K562 (cell line): ENCODE measurements at regions not wholly inside any gene's neighbourhood (a gene's known extent, or its start where the extent isn't known, plus 50 kb on each side); places are given as distances from the start of the nearest gene placed in this dataset.

Source experiments
- ATAC-seq: fragments of 200-7000 bp; cut with Tn5 transposase; 3 replicates; pipeline ENCODE4 v1.9.1; 2020; ENCODE audit warnings: moderate library complexity
- BruUV-seq: library from RNA; stranded (reverse); fragments of 400-500 nt; replicated peaks from 2 replicates; lab custom pipeline; 2021; lab: Mats Ljungman, UMichigan
- CTCF ChIA-PET: fragments of 300-600 bp; formaldehyde crosslinking; extraction: SDS; loops from one replicate; lab custom pipeline; 2021; ENCODE audit warnings: low intra/inter-chr PET ratio; lab: Yijun Ruan, JAX
- POLR2A ChIA-PET: fragments of 300-600, 350-650 bp; sonication (Branson Sonifier 250); formaldehyde crosslinking; extraction: SDS; loops from one replicate; lab custom pipeline; 2021; ENCODE audit warnings: antibody characterized with exemption, inconsistent platforms; lab: Yijun Ruan, JAX
- DNase-seq, 4 experiments: peaks; one replicate each; pipeline versions ENCODE4 v3.0.0 to v3.0.0-alpha.2; 2011 to 2018; ENCODE audit warnings: low spot score in 3 of 4, mixed read lengths in 3 of 4; ENCODE audit errors: extremely low read depth in 1 of 4
- FAIRE-seq: peaks from 2 replicates; lab custom pipeline; 2011; peaks lifted over from hg19 to GRCh38; lab: Jason Lieb, UNC
- H2AFZ ChIP-seq: 2 replicates; pipeline ENCODE4 v1.6.0; 2011; ENCODE audit warnings: low read depth, low read length, control low read depth, inconsistent platforms
- H3K27ac ChIP-seq: fragments of 200-600 bp; 3 replicates; pipeline ENCODE4 v1.8.0; 2011; ENCODE audit warnings: low read depth, mild to moderate bottlenecking, control low read depth, inconsistent platforms, low read length, moderate library complexity, mixed read lengths; ENCODE audit errors: extremely low read depth
- H3K27me3 ChIP-seq, 2 experiments: fragments of 300-600 bp in 1 of 2; 2 replicates in 1 of 2; 3 replicates in 1 of 2; pipeline versions ENCODE4 v1.6.0 to v1.8.0; 2011; ENCODE audit warnings: inconsistent platforms in 2 of 2, low read length in 2 of 2, mild to moderate bottlenecking in 1 of 2, mixed read lengths in 1 of 2, moderate library complexity in 1 of 2; ENCODE audit not compliant: control insufficient read depth in 2 of 2, insufficient read depth in 2 of 2
- H3K36me3 ChIP-seq: fragments of 300-600 bp; 3 replicates; pipeline ENCODE4 v1.8.0; 2011; ENCODE audit warnings: mild to moderate bottlenecking, low read length, inconsistent platforms; ENCODE audit not compliant: control insufficient read depth, insufficient read depth
- H3K4me1 ChIP-seq, 2 experiments: fragments of 200-600 bp in 1 of 2; replicated peaks in 1 of 2; 2 replicates in 1 of 2; 3 replicates in 1 of 2; pipeline versions ENCODE4 v1.5.1 to v1.8.0; 2011; ENCODE audit warnings: inconsistent platforms in 2 of 2, low read length in 2 of 2, mild to moderate bottlenecking in 1 of 2, mixed read lengths in 1 of 2, moderate library complexity in 1 of 2; ENCODE audit not compliant: control insufficient read depth in 2 of 2, insufficient read depth in 2 of 2
- H3K4me2 ChIP-seq: 2 replicates; pipeline ENCODE4 v1.6.1; 2011; ENCODE audit warnings: low read length, control low read depth, inconsistent platforms, mixed read lengths; ENCODE audit not compliant: insufficient read depth
- H3K4me3 ChIP-seq: fragments of 200-600 bp; sonication (generic), shearing (Covaris generic); 2 replicates; pipeline ENCODE4 v1.5.1; 2016; ENCODE audit warnings: control low read depth, inconsistent platforms
- H3K79me2 ChIP-seq: fragments of 200-600 bp; 3 replicates; pipeline ENCODE4 v1.8.0; 2011; ENCODE audit warnings: low read length, inconsistent platforms; ENCODE audit not compliant: control insufficient read depth, insufficient read depth
- H3K9ac ChIP-seq, 2 experiments: 2 replicates each; pipeline versions ENCODE4 v1.6.0 to v1.6.1; 2011; ENCODE audit warnings: low read depth in 2 of 2, low read length in 2 of 2, control low read depth in 1 of 2, inconsistent platforms in 1 of 2, mild to moderate bottlenecking in 1 of 2, mixed read lengths in 1 of 2; ENCODE audit not compliant: insufficient read depth in 1 of 2
- H3K9me1 ChIP-seq: one replicate; pipeline ENCODE4 v1.6.0; 2011; ENCODE audit warnings: inconsistent platforms, mild to moderate bottlenecking, low read length, moderate library complexity; ENCODE audit not compliant: control insufficient read depth, insufficient read depth
- H3K9me3 ChIP-seq: replicated peaks from 2 replicates; pipeline ENCODE4 v1.5.1; 2011; ENCODE audit warnings: low read depth, low read length, inconsistent platforms; ENCODE audit not compliant: control insufficient read depth, insufficient read depth
- H4K20me1 ChIP-seq: replicated peaks from 2 replicates; pipeline ENCODE4 v1.6.1; 2011; ENCODE audit warnings: low read length, inconsistent platforms, mixed read lengths; ENCODE audit not compliant: control insufficient read depth, insufficient read depth
- GATAD2A ChIP-seq: fragments of 450-650 bp; IDR thresholded peaks from 2 replicates; pipeline ENCODE4 v1.6.1; 2017
- RFX7 ChIP-seq: fragments of 250-450 bp; sonication (Bioruptor Pico); IDR thresholded peaks from 2 replicates; pipeline ENCODE4 v1.5.1; 2021; ENCODE audit warnings: mild to moderate bottlenecking
- TSC22D4 ChIP-seq: fragments of 450-650 bp; IDR thresholded peaks from 2 replicates; pipeline ENCODE4 v1.6.1; 2016; ENCODE audit warnings: missing genetic modification characterization, missing biosample characterization, control low read depth
- ZNF57 ChIP-seq: fragments of 450-650 bp; formaldehyde crosslinking; IDR thresholded peaks from 2 replicates; pipeline ENCODE4 v1.4.0; 2020; ENCODE audit warnings: mild to moderate bottlenecking, moderate library complexity
- WGBS: fragments of 100-300 bp; shearing (Covaris generic); methylation state at CpG from one replicate; pipeline ENCODE4 v1.1.6; 2016; ENCODE audit warnings: low coverage, mixed read lengths; ENCODE audit not compliant: insufficient coverage; ENCODE audit errors: missing lambda C conversion rate; 5-methylcytosine and 5-hydroxymethylcytosine counted together
- in situ Hi-C: fragments of 300-500 bp; cut with MboI; formaldehyde crosslinking; loops from 4 replicates; pipeline ENCODE4 v1.15.0; 2018; ENCODE audit warnings: inconsistent platforms, mixed read lengths
- intact Hi-C: fragments of 100-400 bp; cut with micrococcal nuclease; formaldehyde crosslinking; loops from 2 replicates; pipeline ENCODE4 v1.14.2; 2022

GRCh38 chr6:170205534-170206316 is 85.2 kb downstream of the DLL1 start:
- no peaks in the 10 kb centered on the region for H4K20me1 ChIP-seq
- H2AFZ ChIP-seq, result no peak overlapping the region
- no peak for ATAC-seq
- H3K4me1 ChIP-seq, result no peaks in the 10 kb centered on the region
- no peak for TF ChIP-seq GATAD2A
- TF ChIP-seq ZNF57, result no peak
- H3K9me1 ChIP-seq, result no peaks in the 10 kb centered on the region
- CTCF ChIA-PET, result no interaction called here
- no peaks in the 10 kb centered on the region for H3K79me2 ChIP-seq
- no peaks in the 10 kb centered on the region for H3K9me3 ChIP-seq
- H3K27me3 ChIP-seq, result peaks cover 21 to 39% of the 10 kb centered on the region in 2 experiments; a peak in 4 of 5 replicates
- H3K4me3 ChIP-seq, result no peak overlapping the region
- no peak for DNase-seq
- POLR2A ChIA-PET, result no interaction called here
- WGBS, result 0% methylated on average over 14 of the region's 14 CpGs
- no peaks in the 10 kb centered on the region for H3K36me3 ChIP-seq
- in situ Hi-C loops (no loop called here), intact Hi-C loops (no loop called here)
- FAIRE-seq, result no peak
- BruUV-seq, result no TSS peak
- no peak overlapping the region for H3K27ac ChIP-seq
- H3K4me2 ChIP-seq, result no peak overlapping the region
- H3K9ac ChIP-seq, result no peak overlapping the region

DNA sequence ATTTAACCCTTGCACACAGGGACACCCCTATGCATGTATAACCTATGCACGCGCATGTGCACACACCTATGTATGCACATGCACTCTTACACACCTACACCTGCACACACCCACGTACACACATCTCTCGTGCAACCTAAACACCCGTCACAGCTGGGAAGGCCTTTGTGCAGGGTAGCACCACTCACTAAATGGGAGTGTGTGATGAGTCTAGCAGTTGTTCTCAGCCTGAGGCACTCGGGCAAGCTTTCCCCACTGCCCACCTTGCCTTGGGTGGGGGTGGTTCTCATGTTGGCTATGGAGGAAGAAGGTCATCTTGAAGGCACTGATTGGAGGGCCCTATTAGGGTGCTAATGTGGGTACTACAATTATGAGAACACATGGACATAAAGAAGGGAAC is 85.8 kb downstream of the DLL1 start:
- H3K27me3 ChIP-seq, result peaks cover 15 to 38% of the 10 kb centered on the region in 2 experiments; a peak in 4 of 5 replicates
- H3K9me1 ChIP-seq, result no peaks in the 10 kb centered on the region
- DNase-seq, result no peak
- intact Hi-C loops (no loop called here), in situ Hi-C loops (no loop called here)
- 0% methylated on average over 6 of the region's 6 CpGs for WGBS
- ChIA-PET CTCF (no interaction called here), POLR2A (no interaction called here)
- H3K4me3 ChIP-seq, result no peak overlapping the region
- TF ChIP-seq TSC22D4 (tag) (no peak), RFX7 (no peak)
- no peak for ATAC-seq
- H4K20me1 ChIP-seq, result no peaks in the 10 kb centered on the region
- no peak overlapping the region for H3K4me2 ChIP-seq
- H3K36me3 ChIP-seq, result no peaks in the 10 kb centered on the region
- H3K27ac ChIP-seq, result no peak overlapping the region
- BruUV-seq, result no TSS peak
- H3K79me2 ChIP-seq, result no peaks in the 10 kb centered on the region
- H3K9me3 ChIP-seq, result no peaks in the 10 kb centered on the region
- no peak for FAIRE-seq
- H3K9ac ChIP-seq, result no peak overlapping the region
- H3K4me1 ChIP-seq, result no peaks in the 10 kb centered on the region
- no peak overlapping the region for H2AFZ ChIP-seq
